CD4-positive, alpha-beta memory T cell (primary cell): ENCODE measurements at regions not wholly inside any gene's neighbourhood (a gene's known extent, or its start where the extent isn't known, plus 50 kb on each side); places are given as distances from the start of the nearest gene placed in this dataset.

Experiments used
- CTCF ChIA-PET: fragments of 350-600 bp; sonication (Branson Sonifier 250); formaldehyde crosslinking; loops from one replicate; lab custom pipeline; 2021; ENCODE audit warnings: inconsistent platforms; ENCODE audit not compliant: partially characterized antibody; lab: Charles Lee
- POLR2A ChIA-PET: fragments of 350-600 bp; sonication (Branson Sonifier 250); formaldehyde crosslinking; loops from one replicate; lab custom pipeline; 2021; ENCODE audit not compliant: partially characterized antibody; lab: Charles Lee
- DNase-seq, 5 donors: peaks; one replicate each; pipeline versions ENCODE4 v3.0.0 to v3.0.0-alpha.2; 2020 to 2022; ENCODE audit warnings: mixed read lengths in 1 of 5
- H3K27ac ChIP-seq: one replicate; pipeline ENCODE4 v1.7.0; 2013; ENCODE audit warnings: low read depth, low read length
- H3K27me3 ChIP-seq: 2 replicates; pipeline ENCODE4 v1.7.0; 2013; ENCODE audit warnings: mild to moderate bottlenecking, low read length, moderate library complexity; ENCODE audit not compliant: insufficient read depth
- H3K36me3 ChIP-seq: 2 replicates; pipeline ENCODE4 v1.7.0; 2013; ENCODE audit warnings: mild to moderate bottlenecking, low read length, moderate library complexity; ENCODE audit not compliant: insufficient read depth
- H3K4me1 ChIP-seq: 2 replicates; pipeline ENCODE4 v1.7.0; 2013; ENCODE audit warnings: mild to moderate bottlenecking, low read length, moderate library complexity; ENCODE audit not compliant: insufficient read depth
- H3K4me3 ChIP-seq, 2 donors: one replicate each; pipeline ENCODE4 v1.7.0; 2013; ENCODE audit warnings: low read length in 2 of 2, mild to moderate bottlenecking in 1 of 2
- H3K9me3 ChIP-seq, 2 donors: one replicate each; pipeline ENCODE4 v1.7.0; 2013; ENCODE audit warnings: low read length in 2 of 2, control low read depth in 1 of 2; ENCODE audit not compliant: control insufficient read depth in 1 of 2
- H3K27ac Mint-ChIP-seq, 7 donors: one replicate each; pipeline ENCODE4 v1.8.0; 2020 to 2021; ENCODE audit warnings: mixed read lengths in 7 of 7, mild to moderate bottlenecking in 6 of 7, inconsistent platforms in 3 of 7, moderate library complexity in 3 of 7
- H3K27me3 Mint-ChIP-seq, 2 donors: one replicate each; pipeline ENCODE4 v1.8.0; 2020 to 2021; ENCODE audit warnings: mixed read lengths in 2 of 2
- H3K36me3 Mint-ChIP-seq, 2 donors: one replicate each; pipeline ENCODE4 v1.8.0; 2020 to 2021; ENCODE audit warnings: mixed read lengths in 2 of 2, inconsistent platforms in 1 of 2, mild to moderate bottlenecking in 1 of 2
- H3K4me1 Mint-ChIP-seq, 4 donors: one replicate each; pipeline ENCODE4 v1.8.0; 2020 to 2021; ENCODE audit warnings: mixed read lengths in 4 of 4, mild to moderate bottlenecking in 1 of 4
- H3K4me3 Mint-ChIP-seq, 8 donors: one replicate each; pipeline ENCODE4 v1.8.0; 2020 to 2021; ENCODE audit warnings: mixed read lengths in 8 of 8, mild to moderate bottlenecking in 7 of 8, moderate library complexity in 6 of 8, inconsistent platforms in 3 of 8
- H3K9me3 Mint-ChIP-seq, 8 donors: one replicate each; pipeline ENCODE4 v1.8.0; 2020 to 2021; ENCODE audit warnings: mixed read lengths in 8 of 8, mild to moderate bottlenecking in 5 of 8, inconsistent platforms in 3 of 8, moderate library complexity in 1 of 8
- intact Hi-C: fragments of 100-400 bp; cut with micrococcal nuclease; formaldehyde crosslinking; loops from one replicate; pipeline ENCODE4 v1.15.1; 2023

- Mint-ChIP-seq H3K27me3 (peaks cover 10 to 12% of the 10 kb centered on the region in 2 donors), H3K4me3 (no peak overlapping the region), H3K27ac (no peak overlapping the region), H3K36me3 (no peaks in the 10 kb centered on the region), H3K4me1 (peaks cover 0 to 2% (median 0%) of the 10 kb centered on the region in 4 donors), H3K9me3 (peaks cover 0 to 2% (median 0%) of the 10 kb centered on the region in 8 donors)
- Histone ChIP-seq H3K4me1 (no peaks in the 10 kb centered on the region), H3K9me3 (no peaks in the 10 kb centered on the region), H3K36me3 (no peaks in the 10 kb centered on the region), H3K4me3 (no peak overlapping the region), H3K27ac (no peak overlapping the region), H3K27me3 (peaks cover 4% of the 10 kb centered on the region)
- POLR2A ChIA-PET, result no interaction called here
- intact Hi-C loops, result no loop called here
- CTCF ChIA-PET, result no interaction called here
- no peak for DNase-seq
These were observed 115.0 kb upstream of the INPP4B start for GRCh38 chr4:142960867-142961644.

- Mint-ChIP-seq H3K36me3 (no peaks in the 10 kb centered on the region), H3K9me3 (peaks cover 0 to 3% (median under 1%) of the 10 kb centered on the region in 8 donors), H3K27me3 (peaks cover 10 to 12% of the 10 kb centered on the region in 2 donors), H3K27ac (no peak overlapping the region), H3K4me1 (peaks cover 0 to 2% (median 0%) of the 10 kb centered on the region in 4 donors), H3K4me3 (no peak overlapping the region)
- no peaks in the 10 kb centered on the region for H3K4me1 ChIP-seq
- H3K27me3 ChIP-seq, result peaks cover 4% of the 10 kb centered on the region
- H3K36me3 ChIP-seq, result no peaks in the 10 kb centered on the region
- H3K9me3 ChIP-seq, result no peaks in the 10 kb centered on the region
- H3K4me3 ChIP-seq, result no peak overlapping the region
- ChIA-PET POLR2A (no interaction called here), CTCF (no interaction called here)
- DNase-seq, result no peak
- no peak overlapping the region for H3K27ac ChIP-seq
- intact Hi-C loops, result no loop called here
These were observed 115.8 kb upstream of the INPP4B start for GRCh38 chr4:142961866-142962265.

- H3K27ac ChIP-seq, result no peak overlapping the region
- Mint-ChIP-seq H3K27me3 (peaks cover 3 to 15% of the 10 kb centered on the region in 2 donors), H3K9me3 (peaks cover 0 to 2% (median 0%) of the 10 kb centered on the region in 8 donors), H3K4me3 (no peak overlapping the region), H3K27ac (no peak overlapping the region), H3K36me3 (no peaks in the 10 kb centered on the region), H3K4me1 (no peaks in the 10 kb centered on the region)
- intact Hi-C loops, result no loop called here
- H3K27me3 ChIP-seq, result no peaks in the 10 kb centered on the region
- H3K36me3 ChIP-seq, result no peaks in the 10 kb centered on the region
- ChIA-PET CTCF (no interaction called here), POLR2A (no interaction called here)
- no peak overlapping the region for H3K4me3 ChIP-seq
- no peaks in the 10 kb centered on the region for H3K4me1 ChIP-seq
- DNase-seq, result no peak
- H3K9me3 ChIP-seq, result no peaks in the 10 kb centered on the region
These were observed 128.2 kb upstream of the INPP4B start for GRCh38 chr4:142974328-142974727.

GRCh38 chr4:142975618-142976017, 129.5 kb upstream of the INPP4B start:
- POLR2A ChIA-PET, result no interaction called here
- CTCF ChIA-PET, result no interaction called here

GRCh38 chr4:142976482-142976881, 130.4 kb upstream of the INPP4B start:
- H3K27ac ChIP-seq, result no peak overlapping the region
- Mint-ChIP-seq H3K27me3 (peaks cover 7 to 11% of the 10 kb centered on the region in 2 donors), H3K36me3 (no peaks in the 10 kb centered on the region), H3K27ac (no peak overlapping the region), H3K9me3 (peaks cover 0 to 3% (median 0%) of the 10 kb centered on the region in 8 donors), H3K4me1 (no peaks in the 10 kb centered on the region), H3K4me3 (no peak overlapping the region)
- intact Hi-C loops, result no loop called here
- no peak overlapping the region for H3K4me3 ChIP-seq
- CTCF ChIA-PET, result no interaction called here
- POLR2A ChIA-PET, result no interaction called here
- DNase-seq, result no peak
- H3K36me3 ChIP-seq, result no peaks in the 10 kb centered on the region
- H3K4me1 ChIP-seq, result no peaks in the 10 kb centered on the region
- H3K9me3 ChIP-seq, result no peaks in the 10 kb centered on the region
- H3K27me3 ChIP-seq, result no peaks in the 10 kb centered on the region

More at GRCh38 chr4:142975618-142976017, 129.5 kb upstream of the INPP4B start:
- DNase-seq, result no peak
- Histone ChIP-seq H3K4me1 (no peaks in the 10 kb centered on the region), H3K9me3 (no peaks in the 10 kb centered on the region), H3K27ac (no peak overlapping the region), H3K36me3 (no peaks in the 10 kb centered on the region), H3K4me3 (no peak overlapping the region), H3K27me3 (no peaks in the 10 kb centered on the region)
- intact Hi-C loops, result no loop called here
- H3K4me1 Mint-ChIP-seq, result no peaks in the 10 kb centered on the region
- no peak overlapping the region for H3K27ac Mint-ChIP-seq
- peaks cover 0 to 2% (median 0%) of the 10 kb centered on the region in 8 donors for H3K9me3 Mint-ChIP-seq
- H3K4me3 Mint-ChIP-seq, result no peak overlapping the region
- no peaks in the 10 kb centered on the region for H3K36me3 Mint-ChIP-seq
- peaks cover 3 to 15% of the 10 kb centered on the region in 2 donors for H3K27me3 Mint-ChIP-seq

DNA sequence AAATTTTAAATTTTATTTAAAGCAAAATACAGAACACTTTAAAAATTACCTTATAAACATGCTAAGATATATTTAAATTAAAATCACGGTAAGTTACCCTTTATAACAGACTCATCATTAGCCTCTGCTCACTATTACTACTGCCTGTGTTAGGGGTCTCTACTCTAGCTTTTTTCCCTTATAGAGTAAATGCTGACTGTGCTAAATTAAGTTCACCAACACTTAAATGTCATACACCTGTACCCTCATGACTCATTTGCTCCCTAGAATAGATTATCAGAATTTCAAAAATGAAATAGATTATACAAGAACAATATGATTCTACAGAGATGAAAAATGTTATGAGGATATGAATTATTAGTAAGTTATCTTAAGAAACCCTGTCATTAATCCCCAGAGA, 131.1 kb upstream of the INPP4B start:
- no peak overlapping the region for H3K27ac ChIP-seq
- Mint-ChIP-seq H3K4me1 (no peaks in the 10 kb centered on the region), H3K27me3 (peaks cover 5 to 9% of the 10 kb centered on the region in 2 donors), H3K9me3 (peaks cover 0 to 3% (median 0%) of the 10 kb centered on the region in 8 donors), H3K27ac (no peak overlapping the region), H3K4me3 (no peak overlapping the region), H3K36me3 (no peaks in the 10 kb centered on the region)
- CTCF ChIA-PET, result no interaction called here
- no peak for DNase-seq
- no peak overlapping the region for H3K4me3 ChIP-seq
- no peaks in the 10 kb centered on the region for H3K9me3 ChIP-seq
- no peaks in the 10 kb centered on the region for H3K4me1 ChIP-seq
- POLR2A ChIA-PET, result no interaction called here
- no peaks in the 10 kb centered on the region for H3K36me3 ChIP-seq
- intact Hi-C loops, result no loop called here
- no peaks in the 10 kb centered on the region for H3K27me3 ChIP-seq

GRCh38 chr4:142983065-142983464, 137.0 kb upstream of the INPP4B start:
- no peak for DNase-seq
- intact Hi-C loops, result no loop called here
- Mint-ChIP-seq H3K9me3 (peaks cover 0 to 3% (median 0%) of the 10 kb centered on the region in 8 donors), H3K27ac (no peak overlapping the region), H3K4me3 (no peak overlapping the region), H3K4me1 (no peaks in the 10 kb centered on the region), H3K36me3 (no peaks in the 10 kb centered on the region), H3K27me3 (peaks cover 2 to 5% of the 10 kb centered on the region in 2 donors)
- Histone ChIP-seq H3K9me3 (no peaks in the 10 kb centered on the region), H3K27ac (no peak overlapping the region), H3K36me3 (no peaks in the 10 kb centered on the region), H3K4me1 (no peaks in the 10 kb centered on the region), H3K27me3 (no peaks in the 10 kb centered on the region), H3K4me3 (no peak overlapping the region)
- ChIA-PET POLR2A (no interaction called here), CTCF (no interaction called here)
